Frontal cortex (tissue), 3 donors: ENCODE measurements at regions not wholly inside any gene's neighbourhood (a gene's known extent, or its start where the extent isn't known, plus 50 kb on each side); places are given as distances from the start of the nearest gene placed in this dataset.
"Not testable (repeated sequence)": the region's sequence is repeated elsewhere in the genome, so short reads cannot be mapped to it uniquely, and the experiment has no call there.

Source experiments
- DNase-seq, 2 donors: peaks; one replicate each; pipeline ENCODE4 v3.0.0; 2012; ENCODE audit warnings: low spot score in 2 of 2
- FAIRE-seq: peaks from 2 replicates; lab custom pipeline; 2012; peaks lifted over from hg19 to GRCh38; lab: Jason Lieb, UNC
- donor health status: control.
- donor health status: control.
- donor health status: control.

GRCh38 chr16:59163371-59164055 is 429.4 kb upstream of the GOT2 start:
- DNase-seq (no peak), FAIRE-seq (no peak)

GRCh38 chr16:59161679-59162078 is 427.6 kb upstream of the GOT2 start:
- DNase-seq, result no peak
- no peak for FAIRE-seq

- FAIRE-seq, result no peak
Measured at GRCh38 chr16:59154295-59154694, 420.2 kb upstream of the GOT2 start.

GRCh38 chr16:59148769-59149155 is 414.6 kb upstream of the GOT2 start:
- no peak for DNase-seq
- FAIRE-seq, result no peak

More at GRCh38 chr16:59154295-59154694, 420.2 kb upstream of the GOT2 start:
- no peak for DNase-seq

- no peak for DNase-seq
- no peak for FAIRE-seq
Measured at GRCh38 chr16:59148056-59148768, 414.1 kb upstream of the GOT2 start.

- DNase-seq, result no peak
- FAIRE-seq, result no peak
Measured at GRCh38 chr16:59146140-59146539, 412.0 kb upstream of the GOT2 start.

- no peak for DNase-seq
- FAIRE-seq, result no peak
Measured at GRCh38 chr16:59144841-59145240, 410.7 kb upstream of the GOT2 start.

GRCh38 chr16:59144326-59144725 is 410.2 kb upstream of the GOT2 start:
- DNase-seq (no peak), FAIRE-seq (no peak)

- DNase-seq (no peak), FAIRE-seq (no peak)
Measured at GRCh38 chr16:59126486-59126885, 392.4 kb upstream of the GOT2 start.

GRCh38 chr16:59124056-59124455 is 389.9 kb upstream of the GOT2 start:
- FAIRE-seq (no peak), DNase-seq (no peak)

- FAIRE-seq (no peak), DNase-seq (no peak)
Measured at GRCh38 chr16:59123479-59123878, 389.4 kb upstream of the GOT2 start.

GRCh38 chr16:59122262-59122537 is 388.1 kb upstream of the GOT2 start:
- FAIRE-seq (no peak), DNase-seq (no peak)

GRCh38 chr16:59121411-59122261 is 387.5 kb upstream of the GOT2 start:
- DNase-seq (no peak), FAIRE-seq (no peak)

- FAIRE-seq (no peak), DNase-seq (no peak)
Measured at GRCh38 chr16:59116744-59117143, 382.6 kb upstream of the GOT2 start.

GRCh38 chr16:59114790-59115189 is 380.7 kb upstream of the GOT2 start:
- FAIRE-seq (no peak), DNase-seq (no peak)

- DNase-seq (no peak), FAIRE-seq (no peak)
Measured at GRCh38 chr16:59113004-59113670, 379.0 kb upstream of the GOT2 start.

GRCh38 chr16:59111280-59111679 is 377.2 kb upstream of the GOT2 start:
- DNase-seq, result no peak
- FAIRE-seq, result no peak

GRCh38 chr16:59108374-59108773 is 374.3 kb upstream of the GOT2 start:
- FAIRE-seq, result no peak
- DNase-seq, result no peak

- FAIRE-seq, result not testable (repeated sequence)
Measured at GRCh38 chr16:59096682-59097081, 362.6 kb upstream of the GOT2 start.

GRCh38 chr16:59090541-59090940 is 356.4 kb upstream of the GOT2 start:
- no peak for FAIRE-seq
- DNase-seq, result no peak

More at GRCh38 chr16:59096682-59097081, 362.6 kb upstream of the GOT2 start:
- DNase-seq, result not testable (repeated sequence)
